SHP77 (cell line): ENCODE measurements at regions not wholly inside any gene's neighbourhood (a gene's known extent, or its start where the extent isn't known, plus 50 kb on each side); places are given as distances from the start of the nearest gene placed in this dataset.

ENCODE experiments used
- DNase-seq, 2 experiments: peaks; one replicate each; lab custom pipeline; 2025; lab: John Stamatoyannopoulos, UW

DNA sequence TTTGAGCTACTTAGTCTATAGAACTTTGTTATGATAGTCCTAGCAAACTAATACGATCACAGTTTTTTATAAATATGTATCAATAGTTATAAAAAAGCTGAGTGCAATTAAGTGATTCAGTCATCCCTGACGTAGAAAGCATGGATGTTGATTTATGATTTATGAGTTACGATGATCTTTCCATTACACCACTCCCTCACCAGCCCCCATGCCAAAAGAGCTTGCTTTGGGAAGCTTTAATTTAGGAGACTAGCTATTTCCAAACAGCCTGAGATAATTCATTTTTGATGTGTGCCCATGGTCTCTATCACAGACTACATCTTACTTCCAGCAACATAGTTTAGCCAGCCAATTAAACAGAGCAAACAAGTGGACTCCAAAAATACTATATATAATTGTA is 256.8 kb downstream of the GABRG2 start:
- DNase-seq, result no peak

DNA sequence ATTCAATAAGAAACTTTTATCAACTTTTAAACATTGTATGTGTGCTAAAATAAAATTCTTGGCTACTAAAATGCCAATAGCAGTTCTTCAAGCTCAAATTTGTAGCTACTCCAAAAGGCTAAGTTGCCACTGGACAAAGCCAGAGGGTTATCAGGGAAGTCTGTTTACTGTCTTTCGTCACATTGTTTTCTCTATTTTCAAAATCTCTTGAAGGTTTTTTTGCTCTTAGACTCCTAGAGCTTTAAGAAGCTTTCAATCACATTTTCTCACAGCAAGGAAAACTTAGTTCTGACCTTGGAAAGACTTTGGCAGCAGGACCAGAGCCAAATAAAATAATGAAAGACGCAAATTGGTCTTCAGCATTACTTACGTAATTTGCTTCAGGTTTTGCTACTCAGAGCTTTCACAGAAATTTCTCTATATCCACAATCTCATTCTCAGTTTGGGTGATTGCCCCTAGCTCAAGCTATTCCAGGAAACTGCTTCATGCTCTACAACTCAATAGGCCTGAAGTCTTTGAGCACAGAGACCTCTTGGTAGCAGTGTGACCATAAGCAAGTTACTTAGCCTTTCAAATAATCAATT is 257.7 kb downstream of the GABRG2 start:
- no peak for DNase-seq

DNA sequence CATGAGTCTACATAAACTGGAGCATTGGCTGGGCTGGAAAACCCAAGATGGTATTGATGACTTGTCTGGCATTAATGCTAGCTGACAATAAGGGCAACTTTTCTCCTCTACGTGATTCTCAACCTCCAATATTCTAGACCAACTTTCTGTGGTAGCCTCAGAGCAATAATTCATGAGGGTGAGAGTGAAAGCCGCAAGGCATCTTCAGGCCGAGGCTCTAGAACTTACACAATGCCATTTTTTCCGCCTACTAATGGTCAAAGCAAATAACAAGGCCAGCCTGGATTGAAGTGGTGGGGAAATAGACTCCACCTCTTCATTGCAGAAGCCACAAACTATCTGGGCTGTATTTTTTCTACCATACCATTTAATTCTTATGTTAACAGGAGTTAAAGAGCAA is 267.4 kb downstream of the GABRG2 start:
- DNase-seq, result no peak

DNA sequence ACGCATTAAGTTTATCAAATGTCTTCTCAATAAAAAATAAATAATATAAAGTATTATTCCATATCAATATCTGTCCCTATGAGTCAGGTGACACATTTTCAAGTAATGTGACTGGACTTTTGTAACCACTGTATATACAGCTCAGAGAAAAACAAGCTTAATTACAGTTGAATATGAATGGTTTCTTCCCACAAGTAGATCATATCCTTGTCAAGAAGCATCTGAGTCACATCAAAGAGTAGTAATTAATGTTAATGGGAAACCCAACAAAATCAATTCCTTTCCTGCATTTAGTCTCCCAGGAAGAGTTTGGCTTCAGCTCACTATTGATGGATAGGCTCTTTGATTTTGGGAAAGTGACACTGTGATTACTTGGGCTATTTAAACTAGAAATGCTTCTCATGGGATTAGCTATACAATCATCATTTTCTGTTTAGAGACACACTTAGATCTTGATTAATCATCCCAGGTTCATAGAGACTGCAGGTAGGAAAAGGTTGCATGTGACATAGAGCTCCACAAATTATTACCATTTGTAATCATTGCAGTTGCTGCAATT is 292.9 kb downstream of the GABRG2 start:
- DNase-seq, result no peak

DNA sequence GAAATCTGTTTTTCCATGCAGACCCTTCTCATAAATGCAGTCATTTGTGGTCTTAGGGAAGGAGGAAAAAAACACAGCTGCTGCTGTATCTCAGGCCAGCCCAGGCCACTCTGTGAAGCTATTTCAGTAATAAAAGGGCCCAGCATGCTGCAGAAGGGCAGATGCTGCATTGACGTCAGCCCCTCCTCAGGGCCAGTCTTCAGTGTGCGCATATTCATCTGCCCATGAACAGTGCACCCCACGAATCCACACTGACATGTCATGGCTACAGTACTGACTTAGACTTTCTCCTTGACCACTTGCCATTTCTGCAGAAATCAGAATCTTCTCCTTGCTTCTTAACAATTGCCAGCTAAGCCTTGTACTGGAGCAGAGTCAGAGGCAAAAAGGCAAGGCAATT is 304.7 kb downstream of the GABRG2 start:
- DNase-seq, result peak; percentile 7 to 65

DNA sequence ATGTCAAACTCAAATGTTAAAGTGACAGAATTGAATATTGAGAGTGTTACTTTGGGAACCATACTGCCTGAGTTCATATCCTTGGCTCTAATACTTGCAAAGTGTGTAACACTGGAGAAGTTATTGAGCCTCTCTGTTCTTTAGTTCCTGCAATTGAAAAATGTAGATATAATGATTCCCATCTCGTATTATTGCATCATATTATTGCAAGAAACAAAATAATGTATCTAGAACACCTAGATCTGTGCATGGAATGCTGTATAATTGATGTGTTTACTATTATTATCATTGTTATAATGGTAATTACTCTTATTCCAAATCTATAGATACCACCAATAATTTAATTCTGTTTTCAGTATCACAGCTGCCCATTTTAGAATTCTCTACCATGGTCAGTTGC is 310.3 kb downstream of the GABRG2 start:
- no peak for DNase-seq

DNA sequence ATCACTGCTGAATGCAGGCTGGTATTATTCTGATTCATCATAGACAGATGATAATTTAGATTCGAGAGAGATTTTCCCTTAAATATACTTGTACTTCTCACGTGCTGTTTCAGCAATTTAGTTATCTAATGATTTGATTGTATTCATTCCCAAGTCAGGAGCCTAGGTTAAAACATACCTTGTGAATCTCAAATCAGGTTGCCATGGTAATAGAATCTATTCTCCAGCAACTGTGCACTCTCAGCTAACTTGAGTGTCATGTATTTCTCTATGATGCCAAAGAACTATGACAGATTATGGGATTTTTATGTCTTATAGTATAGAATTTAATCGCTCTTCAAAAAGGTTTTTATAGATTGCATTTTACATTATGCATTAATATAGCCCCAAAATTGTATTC is 315.3 kb downstream of the GABRG2 start:
- DNase-seq, result no peak

DNA sequence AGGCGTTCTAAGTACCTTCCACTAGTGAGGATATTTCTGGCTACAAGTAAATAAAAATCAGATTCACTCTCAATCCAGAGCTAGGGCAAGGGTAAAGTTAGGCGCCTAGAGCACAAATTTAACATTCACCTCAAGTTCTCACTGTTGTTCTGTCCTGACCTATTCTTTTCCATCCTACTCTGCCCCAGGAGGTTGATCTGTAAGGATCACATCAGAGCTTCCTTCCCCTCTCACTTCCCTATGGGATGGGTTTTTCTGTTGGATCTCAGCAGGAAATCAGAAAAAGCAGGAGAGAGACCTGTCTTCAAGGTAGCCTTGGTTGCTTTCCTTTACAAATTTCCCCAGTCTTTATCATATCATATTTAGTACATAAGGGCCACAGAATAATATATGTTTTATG is 316.7 kb downstream of the GABRG2 start:
- DNase-seq, result no peak

DNA sequence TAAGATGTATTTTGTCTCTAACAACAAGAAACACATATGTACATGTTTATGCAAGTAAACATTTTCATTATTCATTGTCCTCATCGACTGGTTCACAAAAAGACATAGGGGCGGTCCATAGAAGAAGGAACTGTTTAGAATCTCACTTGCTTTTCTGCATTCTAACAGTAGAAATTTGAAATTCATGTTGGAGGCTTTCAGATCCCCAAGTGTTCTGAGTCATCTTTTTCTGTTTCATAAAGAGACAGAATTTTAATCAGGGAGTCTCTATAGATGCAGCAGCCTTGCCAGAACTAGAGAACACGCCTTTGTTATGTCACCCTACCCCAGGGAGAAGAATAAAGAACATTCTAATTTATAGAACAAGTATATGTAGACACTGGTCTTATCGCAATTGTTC is 324.3 kb downstream of the GABRG2 start:
- DNase-seq, result no peak

DNA sequence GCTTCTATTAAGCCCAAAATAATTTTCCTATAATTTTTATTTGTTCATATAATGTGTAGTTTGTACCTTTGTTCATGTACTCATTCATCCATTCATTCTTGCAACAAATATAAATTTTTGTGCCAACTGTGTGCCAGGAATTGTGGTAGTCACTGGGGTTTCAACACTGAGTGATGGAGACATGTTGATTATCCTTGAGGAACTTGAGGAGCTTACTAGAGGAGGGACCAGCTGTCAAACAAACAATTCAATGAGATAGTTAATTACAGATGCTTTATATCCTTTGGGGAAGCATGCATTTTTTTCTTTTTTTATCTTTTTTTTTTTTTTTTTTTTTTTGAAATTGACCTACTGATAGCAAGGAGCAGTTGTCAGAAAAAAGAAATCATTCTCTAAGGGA is 324.8 kb downstream of the GABRG2 start:
- no peak for DNase-seq

DNA sequence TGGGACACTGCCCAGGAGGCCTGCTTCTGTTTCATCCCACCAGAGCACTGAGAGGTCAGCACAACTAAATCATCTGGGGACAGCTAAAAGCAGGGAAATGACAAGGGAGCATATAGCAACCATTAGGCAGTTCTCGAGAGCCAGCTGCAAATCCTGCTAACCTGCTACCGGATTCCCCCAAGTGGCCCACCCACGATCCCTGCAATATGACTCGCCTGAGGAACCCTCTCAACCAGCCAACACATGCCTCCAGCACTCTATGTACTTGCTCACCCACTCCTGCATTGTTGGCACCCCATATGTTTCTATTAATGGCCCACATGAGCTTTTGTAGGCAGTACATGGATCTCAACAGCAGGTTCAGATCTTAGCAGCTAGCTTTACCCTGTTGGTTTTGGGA is 326.0 kb downstream of the GABRG2 start:
- DNase-seq, result no peak

DNA sequence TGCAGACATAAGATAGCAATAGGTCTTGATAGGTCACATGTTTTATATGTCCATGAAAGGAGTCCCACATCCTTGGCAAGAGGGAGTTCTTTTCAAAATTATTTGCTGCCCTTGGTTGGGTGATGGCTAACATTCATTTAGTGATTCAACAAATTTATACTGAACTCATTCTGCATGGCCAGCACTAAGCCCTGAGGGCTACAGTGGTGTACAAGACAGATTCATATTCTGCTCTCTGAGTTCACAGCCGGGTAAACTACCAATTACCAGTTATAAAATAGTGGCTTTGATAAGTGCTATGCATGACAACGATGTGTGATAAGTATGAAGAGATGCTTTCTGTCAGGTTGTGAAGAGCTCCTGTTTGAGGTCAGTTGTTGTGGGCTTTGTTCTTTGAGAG is 340.0 kb downstream of the GABRG2 start:
- no peak for DNase-seq

DNA sequence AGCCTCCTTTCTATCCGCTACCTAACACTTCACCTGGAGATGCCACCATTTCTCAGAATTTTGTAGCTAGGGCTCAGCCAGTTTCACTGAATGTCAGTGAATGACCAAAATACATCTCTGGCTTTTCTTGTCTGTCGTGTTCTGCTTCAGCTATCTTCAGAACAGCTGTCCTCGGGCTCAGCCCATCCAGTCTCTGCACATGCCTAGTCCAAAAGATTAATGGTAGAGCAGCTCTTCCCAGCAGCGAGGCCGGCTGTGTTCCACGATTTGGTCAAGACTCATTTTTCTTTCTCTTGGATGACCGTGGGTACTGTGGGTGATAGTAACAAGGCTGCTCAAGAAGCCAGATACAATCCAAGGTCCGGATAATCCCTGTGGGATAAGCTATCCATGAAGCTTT is 342.8 kb downstream of the GABRG2 start:
- no peak for DNase-seq

DNA sequence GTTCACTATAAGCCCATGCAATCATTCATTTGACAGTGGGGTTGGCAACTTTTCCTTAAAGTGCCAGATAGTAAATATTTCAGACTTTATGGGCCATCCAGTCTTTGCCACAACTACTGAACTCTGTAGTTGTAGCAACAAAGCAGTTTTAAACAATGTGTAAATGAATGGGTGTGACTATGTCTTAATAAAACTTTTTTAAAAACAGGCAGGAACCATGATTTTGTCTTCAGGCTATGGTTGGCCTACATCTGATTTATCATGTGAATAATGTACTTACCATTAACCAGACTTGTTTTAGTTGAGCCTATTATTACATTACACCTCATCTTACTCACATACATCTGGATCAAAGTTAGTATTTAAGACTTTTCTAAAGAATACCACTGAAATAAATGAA is 361.6 kb downstream of the GABRG2 start:
- DNase-seq, result no peak

DNA sequence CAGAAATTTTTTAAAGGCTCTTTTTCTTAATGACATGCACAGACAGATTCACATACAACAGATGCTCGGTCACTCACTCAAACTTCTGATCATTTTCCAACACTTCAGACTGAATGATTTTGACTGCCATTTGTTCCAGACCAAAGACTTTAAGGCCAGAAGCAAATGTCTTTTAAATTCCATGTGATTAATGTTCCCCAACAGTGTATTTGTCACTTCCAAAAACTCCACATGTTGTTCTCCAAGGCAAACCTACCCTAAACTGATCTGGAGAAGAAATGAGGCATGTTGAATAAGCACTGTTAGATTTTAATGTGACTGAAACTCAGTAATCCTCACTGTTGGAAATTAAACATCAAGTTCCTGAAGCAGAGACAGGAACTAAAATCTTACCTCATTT is 366.7 kb downstream of the GABRG2 start:
- no peak for DNase-seq

DNA sequence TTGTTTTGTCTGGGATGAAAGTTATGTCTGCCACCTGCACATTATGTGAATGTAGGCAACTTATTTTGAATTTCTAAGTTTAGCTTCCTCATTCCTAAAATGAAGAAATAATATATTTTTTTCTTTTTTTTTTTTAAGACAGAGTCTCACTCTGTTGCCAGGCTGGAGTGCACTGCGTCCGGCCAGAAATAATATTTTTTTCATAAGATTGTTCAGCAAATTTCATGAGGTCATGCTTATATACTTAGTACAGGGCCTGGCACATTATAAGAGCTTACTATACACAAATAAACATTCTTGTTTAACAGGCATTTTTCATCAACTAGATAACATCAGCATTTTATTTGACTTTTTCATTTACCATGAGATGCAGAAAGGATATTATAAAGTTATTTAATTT is 368.5 kb downstream of the GABRG2 start:
- no peak for DNase-seq

DNA sequence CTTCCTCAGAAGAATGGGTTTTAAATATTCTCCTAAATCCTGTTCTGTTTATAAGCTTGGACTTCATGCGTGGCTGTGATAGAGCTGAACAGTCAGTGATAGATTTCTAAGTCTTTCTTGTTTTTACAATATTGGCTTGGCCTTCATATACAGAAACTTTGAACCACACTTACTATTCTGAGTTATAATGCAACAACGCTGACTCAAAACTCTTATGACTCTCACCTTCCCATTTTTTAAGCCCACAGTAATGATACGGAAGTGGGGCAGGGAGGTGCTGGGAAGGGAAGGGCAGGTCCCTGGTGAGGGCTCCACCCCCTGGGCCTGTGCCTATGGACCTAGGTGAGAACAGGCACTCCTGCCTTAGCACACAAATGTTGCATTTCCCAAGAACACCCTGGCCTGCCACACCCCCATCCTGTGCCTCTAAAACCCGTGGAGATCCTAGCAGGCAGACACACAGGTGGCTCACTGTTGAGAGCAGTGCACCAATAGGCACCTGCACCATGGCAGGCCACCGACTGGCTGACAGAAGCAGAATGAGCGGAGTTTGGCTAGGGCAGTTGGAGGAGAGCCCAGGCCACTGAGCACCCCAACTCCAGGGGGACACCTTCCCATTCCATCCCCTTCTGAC is 376.7 kb downstream of the GABRG2 start:
- no peak for DNase-seq

DNA sequence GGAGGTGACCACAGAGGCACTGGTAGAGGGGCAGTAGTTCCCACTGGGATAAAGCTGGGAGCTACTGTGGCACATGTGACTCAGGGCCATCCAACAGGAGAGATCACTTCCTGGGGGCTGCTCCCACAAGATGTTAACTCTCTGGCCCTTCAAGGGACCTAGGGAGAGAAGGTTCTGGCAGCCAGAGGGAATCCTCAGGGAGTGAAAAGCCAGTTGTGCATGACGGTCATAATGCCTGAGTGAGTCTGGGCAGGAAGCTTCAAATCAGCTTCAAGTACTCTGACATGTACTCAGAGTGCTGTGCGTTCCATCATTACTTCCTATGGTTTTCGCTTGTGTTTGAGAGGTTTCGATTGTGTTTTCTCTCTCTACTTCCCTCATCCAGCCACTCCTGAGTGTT is 388.5 kb downstream of the GABRG2 start:
- no peak for DNase-seq

DNA sequence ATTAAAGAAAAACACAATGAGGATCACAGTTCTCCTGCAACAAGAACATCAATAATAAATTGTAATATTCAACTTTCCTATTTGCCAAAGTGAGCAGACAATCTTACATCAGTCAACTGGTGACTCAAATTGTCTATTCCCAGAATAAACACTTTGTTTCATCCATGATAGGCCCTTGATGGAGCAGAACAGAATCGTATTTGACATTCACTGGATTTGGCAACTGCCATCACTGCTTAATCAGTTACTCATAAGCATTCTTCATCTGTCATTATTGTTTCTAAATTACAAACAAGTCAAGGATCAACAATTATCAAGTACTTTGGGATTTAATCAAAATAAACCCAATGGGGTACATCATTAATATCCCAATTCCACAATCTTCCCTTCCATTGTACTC is 398.4 kb downstream of the GABRG2 start:
- DNase-seq, result no peak

DNA sequence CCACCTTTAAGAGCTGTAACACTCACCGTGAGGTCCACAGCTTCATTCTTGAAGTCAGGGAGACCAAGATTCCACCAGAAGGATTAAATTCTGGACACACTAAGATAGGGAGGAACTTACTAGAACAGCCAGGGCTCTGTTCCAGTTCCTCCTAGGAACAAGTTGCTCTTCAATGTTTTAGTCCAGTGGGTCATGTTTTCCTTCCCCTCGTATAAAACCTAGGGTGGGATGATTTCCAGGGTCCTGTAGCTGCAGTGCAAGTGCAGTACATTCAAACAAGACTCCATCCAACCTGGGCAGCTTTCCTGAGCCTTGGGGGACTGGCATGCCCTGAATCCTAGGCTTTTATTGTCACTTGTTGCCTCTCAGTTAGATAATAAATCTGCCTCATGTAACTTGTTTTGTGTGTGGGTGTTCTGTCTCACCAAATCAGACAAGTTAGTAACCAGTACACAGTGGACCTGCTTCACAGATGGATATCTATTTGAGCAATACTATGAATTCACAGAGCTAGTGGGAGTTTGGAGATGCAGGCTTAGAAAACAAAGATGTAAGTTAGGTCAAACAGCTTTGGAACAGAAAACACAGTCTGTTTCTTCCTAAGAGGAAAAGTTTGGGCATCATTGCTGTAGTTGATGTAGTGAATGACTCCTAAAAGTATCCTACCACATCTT is 405.6 kb downstream of the GABRG2 start:
- no peak for DNase-seq

DNA sequence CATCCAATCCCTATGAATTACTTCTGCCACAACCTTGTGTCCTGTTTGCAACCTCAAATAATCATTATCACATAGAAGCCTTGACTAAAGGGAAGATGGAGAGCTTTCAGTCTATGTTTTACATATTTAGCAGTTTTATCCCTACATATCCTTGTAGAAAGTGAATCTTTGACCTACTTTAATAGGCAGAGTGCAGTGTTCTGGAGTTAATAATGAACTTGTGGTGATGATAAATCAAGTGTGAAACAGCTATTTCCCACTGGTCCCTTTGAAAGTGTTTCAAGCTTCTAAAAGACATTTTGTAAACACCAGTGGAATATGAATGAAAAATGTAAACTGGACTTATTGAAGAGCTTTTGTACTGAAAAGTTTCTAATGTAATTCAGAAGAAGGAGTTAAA is 406.7 kb downstream of the GABRG2 start:
- no peak for DNase-seq

DNA sequence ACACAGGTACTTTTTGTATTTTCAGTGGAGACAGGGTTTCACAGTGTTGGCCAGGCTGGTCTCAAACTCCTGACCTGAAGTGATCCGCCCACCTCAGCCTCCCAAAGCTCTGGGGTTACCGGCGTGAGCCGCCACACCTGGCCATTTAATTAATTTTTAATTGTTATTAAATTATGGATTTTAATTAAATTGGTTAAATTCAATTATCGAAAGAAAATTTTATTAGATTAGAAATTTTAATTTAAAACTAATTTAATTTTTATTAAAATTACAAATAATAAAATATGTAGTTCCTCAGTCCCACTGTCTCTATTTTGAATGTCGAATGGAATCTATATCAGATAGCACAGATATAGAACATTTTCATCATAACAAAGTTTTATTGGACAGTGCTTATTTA is 416.5 kb downstream of the GABRG2 start:
- DNase-seq, result no peak

DNA sequence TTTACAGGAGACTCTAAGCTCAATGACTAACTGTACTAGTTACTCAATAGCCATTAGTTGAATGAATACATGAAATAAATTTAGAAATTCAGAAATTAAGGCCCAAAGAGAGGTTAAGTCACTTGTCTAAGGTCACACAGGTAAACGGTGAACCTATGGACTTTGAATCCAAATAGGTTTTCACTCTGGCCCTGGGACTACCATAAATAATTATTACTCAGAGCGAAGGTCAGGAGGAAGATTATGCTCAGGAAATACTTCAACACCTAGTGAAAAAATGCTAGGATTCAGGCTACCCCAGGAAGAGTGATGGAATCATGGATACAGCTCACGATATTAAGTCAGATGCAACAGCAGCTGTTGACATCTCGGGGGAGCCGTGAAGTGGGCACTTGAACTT is 417.4 kb downstream of the GABRG2 start:
- DNase-seq, result peak in 1 of 2 experiments; percentile 44
